GM18858 (cell line): ENCODE measurements at regions not wholly inside any gene's neighbourhood (a gene's known extent, or its start where the extent isn't known, plus 50 kb on each side); places are given as distances from the start of the nearest gene placed in this dataset.
"Not testable (repeated sequence)": the region's sequence is repeated elsewhere in the genome, so short reads cannot be mapped to it uniquely, and the experiment has no call there.

Experiments
- ATAC-seq: cut with Tn5 transposase; IDR thresholded peaks from one replicate; pipeline ENCODE4 v1.9.1; 2021; ENCODE audit not compliant: unreplicated experiment

GRCh38 chr18:29930231-29930630 lies 1112.3 kb downstream of the DSC3 start:
- ATAC-seq, result no peak

GRCh38 chr18:29928081-29928480 lies 1114.5 kb downstream of the DSC3 start:
- no peak for ATAC-seq

- ATAC-seq, result no peak
Measured at GRCh38 chr18:29925566-29925965, 1117.0 kb downstream of the DSC3 start.

GRCh38 chr18:29912351-29912750 lies 1130.2 kb downstream of the DSC3 start:
- no peak for ATAC-seq

GRCh38 chr18:29892960-29893558 lies 1149.5 kb downstream of the DSC3 start:
- no peak for ATAC-seq

GRCh38 chr18:29883114-29883513 lies 1159.4 kb downstream of the DSC3 start:
- no peak for ATAC-seq

GRCh38 chr18:29882620-29883019 lies 1159.9 kb downstream of the DSC3 start:
- no peak for ATAC-seq

GRCh38 chr18:29879763-29880162 lies 1162.8 kb downstream of the DSC3 start:
- no peak for ATAC-seq

- ATAC-seq, result no peak
Measured at GRCh38 chr18:29874519-29875098, 1167.9 kb downstream of the DSC3 start.

- ATAC-seq, result no peak
Measured at GRCh38 chr18:29873211-29873610, 1169.3 kb downstream of the DSC3 start.

- no peak for ATAC-seq
Measured at GRCh38 chr18:29871246-29871645, 1171.3 kb downstream of the DSC3 start.

GRCh38 chr18:29862824-29863223 lies 1179.7 kb downstream of the DSC3 start:
- no peak for ATAC-seq

GRCh38 chr18:29855637-29856036 lies 1186.9 kb downstream of the DSC3 start:
- no peak for ATAC-seq

GRCh38 chr18:29853126-29853525 lies 1189.4 kb downstream of the DSC3 start:
- no peak for ATAC-seq

GRCh38 chr18:29849144-29849543 lies 1193.4 kb downstream of the DSC3 start:
- no peak for ATAC-seq

GRCh38 chr18:29841631-29842030 lies 1200.9 kb downstream of the DSC3 start:
- ATAC-seq, result no peak

- ATAC-seq, result no peak
Measured at GRCh38 chr18:29840089-29840488, 1202.5 kb downstream of the DSC3 start.

GRCh38 chr18:29838961-29839360 lies 1203.6 kb downstream of the DSC3 start:
- ATAC-seq, result not testable (repeated sequence)

GRCh38 chr18:29838556-29838955 lies 1204.0 kb downstream of the DSC3 start:
- no peak for ATAC-seq

- no peak for ATAC-seq
Measured at GRCh38 chr18:29823671-29824070, 1218.9 kb downstream of the DSC3 start.

- no peak for ATAC-seq
Measured at GRCh38 chr18:29821544-29821943, 1221.0 kb downstream of the DSC3 start.

- ATAC-seq, result no peak
Measured at GRCh38 chr18:29811519-29811918, 1231.0 kb downstream of the DSC3 start.

- ATAC-seq, result no peak
Measured at GRCh38 chr18:29780816-29781215, 1261.7 kb downstream of the DSC3 start.
